ENCODE measurements at regions not wholly inside any gene's neighbourhood (a gene's known extent, or its start where the extent isn't known, plus 50 kb on each side); places are given as distances from the start of the nearest gene placed in this dataset.
"Not testable (repeated sequence)": the region's sequence is repeated elsewhere in the genome, so short reads cannot be mapped to it uniquely, and the experiment has no call there.

- DNase-seq = peak; percentile 29
These were observed 60.0 kb upstream of the BANK1 start for GRCh38 chr4:101730291-101731117.

GRCh38 chr4:101727238-101727637 is 63.3 kb upstream of the BANK1 start:
- no peak for DNase-seq

DNA sequence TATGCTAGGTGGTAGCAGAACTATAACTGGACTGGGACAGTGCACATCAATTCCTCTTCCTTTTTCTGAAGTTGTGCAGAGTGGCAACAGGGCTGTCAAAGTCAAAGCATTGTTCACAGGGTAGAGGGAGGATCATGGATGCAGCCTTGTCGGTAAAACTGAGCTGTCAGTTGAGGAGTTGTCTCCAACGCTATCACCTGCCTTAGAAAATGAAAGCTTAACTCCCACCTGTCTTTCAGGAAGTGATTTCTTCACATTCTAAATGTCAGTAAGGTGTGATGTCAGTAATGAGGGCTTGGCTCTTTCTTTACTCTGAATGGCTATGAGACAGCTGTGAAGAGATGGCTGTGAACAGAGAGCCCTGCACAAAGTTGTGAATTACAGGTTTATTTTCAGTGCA is 66.4 kb upstream of the BANK1 start:
- DNase-seq = no peak

DNA sequence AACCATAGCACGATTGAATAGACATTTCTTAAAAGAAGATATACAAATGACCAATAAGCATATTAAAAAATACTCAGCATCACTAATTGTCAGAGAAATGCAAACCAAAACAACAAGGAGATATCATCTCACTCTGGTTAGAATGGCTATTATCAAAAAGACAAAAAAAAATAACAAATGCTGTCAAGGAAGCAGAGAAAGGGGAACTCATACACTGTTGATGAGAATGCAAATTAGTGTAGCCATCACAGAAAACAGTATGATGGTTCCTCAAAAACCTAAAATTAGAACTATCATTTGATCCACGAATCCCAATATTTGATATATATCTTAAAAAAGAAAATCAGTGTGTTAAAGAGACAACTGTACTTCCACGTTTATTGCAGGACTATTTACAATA is 71.7 kb upstream of the BANK1 start:
- no peak for DNase-seq

DNA sequence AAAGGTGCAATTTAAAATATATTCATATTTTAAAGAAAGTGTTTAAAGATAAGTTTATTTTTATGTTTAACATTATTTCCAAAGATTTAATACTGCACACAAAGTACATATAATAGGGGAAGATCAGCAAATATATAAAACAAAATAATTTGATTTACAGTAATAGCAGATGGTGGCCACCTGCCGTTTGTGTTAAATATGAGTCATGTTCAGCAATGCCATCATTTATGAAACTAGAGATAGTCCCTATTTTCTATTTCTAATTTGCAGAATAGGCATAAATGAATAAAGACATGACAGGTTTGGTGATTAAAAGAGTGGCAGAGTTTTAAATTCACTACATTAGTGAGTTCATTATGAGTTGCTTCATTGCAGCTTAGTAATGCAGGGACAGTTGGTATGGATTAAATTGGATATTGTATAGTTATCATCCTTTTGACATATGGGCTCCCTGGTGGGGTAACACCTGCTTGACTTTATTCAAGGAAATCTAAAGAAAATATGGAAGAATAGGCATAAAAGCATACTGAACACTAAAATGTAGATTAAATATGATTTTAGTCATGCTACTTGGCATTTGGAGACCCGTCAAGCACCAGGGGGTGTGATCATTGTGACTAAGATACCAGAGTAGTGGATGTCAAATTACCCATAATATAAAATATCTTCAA is 78.8 kb upstream of the BANK1 start:
- DNase-seq = no peak

- DNase-seq = no peak
These were observed 79.7 kb upstream of the BANK1 start for GRCh38 chr4:101710806-101711205.

- no peak for DNase-seq
These were observed 82.1 kb upstream of the BANK1 start for GRCh38 chr4:101708293-101709039.

- DNase-seq = no peak
These were observed 82.9 kb upstream of the BANK1 start for GRCh38 chr4:101707596-101707995.

- no peak for DNase-seq
These were observed 83.9 kb upstream of the BANK1 start for GRCh38 chr4:101706535-101707057.

GRCh38 chr4:101701551-101701950 is 89.0 kb upstream of the BANK1 start:
- no peak for DNase-seq

DNA sequence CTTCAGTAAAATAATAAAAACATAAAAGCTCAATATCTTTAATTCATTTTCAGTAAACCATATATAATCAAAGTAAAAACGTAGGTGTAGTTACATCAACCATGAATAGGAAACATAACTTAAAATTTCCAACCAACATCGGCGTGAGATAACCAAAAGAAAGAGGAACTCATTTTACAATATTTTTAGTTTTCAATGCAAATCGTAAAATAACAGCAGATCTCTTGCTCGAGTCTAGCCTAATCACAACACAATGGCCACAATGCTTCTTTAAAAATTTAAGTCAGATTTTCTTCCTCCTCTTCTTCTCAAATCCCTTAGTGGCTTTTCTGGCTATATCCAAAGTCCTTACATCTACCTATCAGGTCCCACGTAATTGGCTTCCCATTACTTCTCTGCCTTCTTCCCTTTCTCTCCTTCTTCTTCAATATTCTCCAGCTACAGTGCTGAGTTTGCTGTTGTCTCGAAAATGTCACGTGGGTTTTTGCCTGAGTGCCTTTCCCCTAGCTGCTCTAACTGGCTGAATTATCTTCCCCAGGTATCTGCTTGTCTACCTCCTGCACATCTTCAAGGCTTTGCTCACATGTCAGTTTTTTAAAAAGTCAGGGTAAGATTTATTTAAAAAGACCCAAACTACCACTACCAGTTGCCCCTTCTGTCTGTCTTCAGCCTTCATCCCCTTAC is 90.9 kb upstream of the BANK1 start:
- DNase-seq = no peak

- no peak for DNase-seq
These were observed 93.3 kb upstream of the BANK1 start for GRCh38 chr4:101697266-101697665.

DNA sequence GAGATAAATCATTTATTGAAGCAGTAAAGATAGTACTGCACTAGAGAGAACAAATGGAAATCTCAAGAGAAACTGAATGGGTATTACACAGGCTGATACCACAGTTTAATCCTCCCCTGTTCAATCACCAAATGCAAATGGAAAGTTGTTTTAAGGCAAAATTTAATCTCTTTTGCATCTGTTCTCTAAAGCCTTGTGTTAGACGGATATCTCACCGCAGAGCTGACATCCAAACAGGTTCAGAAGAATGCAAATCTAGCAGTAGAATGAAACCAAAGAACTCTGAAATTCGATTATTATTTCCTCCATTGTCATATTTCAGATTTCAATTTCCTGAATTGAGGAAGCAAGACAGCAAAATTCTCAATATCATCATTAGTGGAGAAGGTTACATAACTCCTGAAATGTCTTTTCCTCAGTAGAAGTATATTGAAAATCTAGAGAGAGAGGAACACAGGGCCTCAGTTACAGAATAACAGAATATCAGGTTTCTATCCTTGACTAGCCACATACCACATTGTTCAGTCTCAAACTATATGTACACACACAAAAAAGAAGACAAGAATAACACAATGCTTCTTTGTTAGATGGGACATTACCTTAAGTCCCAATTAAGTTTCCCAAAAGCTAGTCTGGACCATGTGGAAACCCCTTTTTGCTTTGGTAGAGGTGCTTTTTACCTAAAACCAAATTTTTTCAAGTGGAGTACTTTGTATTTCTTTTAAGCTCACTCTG is 94.1 kb upstream of the BANK1 start:
- DNase-seq = no peak

GRCh38 chr4:101695176-101695575 is 95.4 kb upstream of the BANK1 start:
- no peak for DNase-seq

DNA sequence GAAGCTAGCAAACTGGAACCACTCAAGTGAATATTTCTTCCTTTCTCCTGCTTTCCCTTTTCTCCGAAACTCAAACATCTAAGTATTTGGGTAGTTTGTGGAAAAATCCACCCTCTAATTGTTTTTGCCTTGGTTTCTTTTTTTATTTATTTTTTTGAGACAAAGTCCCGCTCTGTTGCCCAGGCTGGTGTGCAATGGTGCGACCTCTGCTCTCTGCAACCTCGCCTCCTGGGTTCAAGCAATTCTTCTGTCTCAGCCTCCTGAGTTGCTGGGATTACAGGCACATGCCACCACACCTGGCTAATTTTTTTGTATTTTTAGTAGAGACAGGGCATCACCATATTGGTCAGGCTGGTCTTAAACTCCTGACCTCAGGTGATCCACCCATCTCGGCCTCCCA is 96.1 kb upstream of the BANK1 start:
- not testable (repeated sequence) for DNase-seq

GRCh38 chr4:101693842-101694398 is 96.6 kb upstream of the BANK1 start:
- DNase-seq = no peak

DNA sequence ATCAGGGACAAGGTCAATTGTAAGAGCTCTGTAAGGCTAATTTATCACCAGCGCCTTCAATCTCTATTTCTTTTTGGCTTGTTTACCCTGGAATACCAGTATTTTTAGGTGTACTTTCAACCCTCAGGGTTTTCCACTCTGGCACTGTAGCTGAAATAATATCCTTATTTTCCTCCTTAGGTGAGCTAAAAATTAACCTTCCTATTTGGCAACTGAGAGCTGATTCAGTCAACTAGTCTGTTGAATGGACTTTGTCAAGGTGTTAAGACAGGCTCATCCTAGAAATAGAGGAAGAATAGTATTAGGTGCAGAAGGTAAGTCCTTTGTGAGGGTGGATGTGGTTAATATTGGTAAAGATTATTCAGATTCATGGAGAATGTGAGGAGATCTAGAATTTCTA is 101.3 kb upstream of the BANK1 start:
- DNase-seq = no peak

DNA sequence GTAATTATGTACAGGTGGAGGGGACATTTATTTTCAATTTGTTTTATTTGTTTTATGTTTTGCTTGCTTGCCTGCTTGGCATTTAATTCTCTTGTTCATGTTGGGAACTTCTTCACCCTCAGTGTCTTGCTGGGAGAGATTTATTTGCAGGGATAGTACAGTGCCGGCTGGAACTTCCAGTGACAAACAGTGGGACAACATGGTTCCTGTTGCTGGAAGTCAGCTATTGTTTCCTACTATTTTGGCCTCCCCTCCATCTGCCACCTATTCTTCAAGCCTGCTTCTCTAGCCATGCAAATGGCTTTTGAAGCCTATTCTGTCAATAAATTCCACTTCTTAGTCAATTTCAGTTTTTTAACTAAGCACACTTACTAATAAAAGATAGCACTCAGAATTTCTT is 105.4 kb upstream of the BANK1 start:
- no peak for DNase-seq

DNA sequence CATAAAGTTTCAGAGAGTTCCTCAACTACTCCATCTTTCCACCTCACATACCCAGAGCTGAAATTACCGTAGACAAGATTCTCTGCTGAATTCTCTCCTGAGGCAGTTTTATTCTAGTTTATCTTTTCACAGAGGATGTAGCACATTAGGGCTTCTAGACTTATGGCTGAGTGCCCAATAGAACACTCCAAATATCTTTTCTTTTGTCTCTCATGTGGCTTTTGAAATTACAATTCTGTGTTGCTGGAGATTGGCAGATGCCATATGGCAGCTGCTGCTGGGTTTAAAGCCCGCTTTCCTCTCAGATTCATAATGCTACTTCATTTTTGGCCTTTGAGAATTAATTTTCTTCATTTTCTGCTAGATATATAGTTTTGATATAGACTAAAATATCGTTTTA is 107.6 kb upstream of the BANK1 start:
- DNase-seq = no peak

DNA sequence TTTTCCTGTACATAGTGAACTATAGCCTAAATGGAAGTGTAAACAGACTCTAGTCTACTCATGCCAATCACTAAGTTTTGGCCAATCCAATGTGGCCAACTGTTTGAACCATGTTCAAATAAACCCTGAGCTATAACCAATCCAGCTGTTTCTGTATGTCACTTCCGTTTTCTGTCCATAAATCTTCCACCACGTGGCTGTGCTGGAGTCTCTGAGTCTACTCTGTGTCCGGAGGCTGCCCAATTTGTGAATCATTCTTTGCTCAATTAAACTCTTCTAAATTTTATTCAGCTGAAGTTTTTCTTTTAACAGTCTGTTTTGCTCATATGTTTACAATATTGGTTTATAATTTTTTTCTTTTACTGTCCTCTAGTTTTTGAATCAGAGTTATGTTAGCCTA is 112.3 kb upstream of the BANK1 start:
- no peak for DNase-seq

DNA sequence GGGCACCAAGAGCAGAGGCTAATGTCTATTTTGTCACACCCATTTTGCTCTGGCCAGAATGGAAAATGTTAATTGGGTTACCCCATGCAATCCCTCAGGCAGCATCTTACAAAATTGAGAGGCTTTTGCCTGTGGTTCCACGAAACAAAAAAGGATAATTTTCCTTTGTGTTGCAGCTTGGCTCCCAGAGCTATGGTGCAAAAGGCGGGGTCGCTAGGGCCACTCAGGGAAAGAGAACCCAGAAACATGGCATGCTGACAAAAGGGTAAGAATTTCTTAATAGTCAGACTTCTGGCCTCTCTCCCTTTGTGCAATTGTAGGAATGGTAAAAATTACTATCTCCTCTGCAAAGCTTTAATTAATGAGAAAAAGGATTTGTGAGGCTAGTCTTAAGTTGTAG is 119.6 kb upstream of the BANK1 start:
- DNase-seq = no peak

Measured in left kidney (tissue), 1 donor.